RWPE2 (cell line): ENCODE measurements at regions not wholly inside any gene's neighbourhood (a gene's known extent, or its start where the extent isn't known, plus 50 kb on each side); places are given as distances from the start of the nearest gene placed in this dataset.
A peak's percentile ranks its signal among the peaks of the same experiment; 100 is the strongest.

Source experiments
- ATAC-seq: fragments of 200-7000 bp; cut with Tn5 transposase; 3 replicates; pipeline ENCODE4 v1.9.1; 2021; ENCODE audit warnings: low read depth
- DNase-seq: peaks from one replicate; pipeline ENCODE4 v3.0.0-alpha.2; 2020; ENCODE audit warnings: low spot score
- H3K27ac ChIP-seq: fragments of 450-650 bp; 2 replicates; pipeline ENCODE4 v1.5.1; 2017; ENCODE audit warnings: mild to moderate bottlenecking; ENCODE audit not compliant: poor library complexity, severe bottlenecking
- H3K27me3 ChIP-seq: fragments of 250-450 bp; sonication (Bioruptor Pico); 2 replicates; pipeline ENCODE4 v1.5.1; 2021; ENCODE audit warnings: mild to moderate bottlenecking, moderate library complexity; ENCODE audit not compliant: insufficient read depth, poor library complexity, severe bottlenecking
- H3K36me3 ChIP-seq: fragments of 250-450 bp; sonication (Bioruptor Pico); 2 replicates; pipeline ENCODE4 v1.5.1; 2020; ENCODE audit warnings: low read depth, mild to moderate bottlenecking, moderate library complexity
- H3K4me1 ChIP-seq: fragments of 250-450 bp; sonication (Bioruptor Pico); 2 replicates; pipeline ENCODE4 v1.5.1; 2021; ENCODE audit warnings: mild to moderate bottlenecking, moderate library complexity; ENCODE audit not compliant: insufficient read depth, poor library complexity, severe bottlenecking
- H3K4me3 ChIP-seq: fragments of 250-450 bp; sonication (Bioruptor Pico); 2 replicates; pipeline ENCODE4 v1.5.1; 2021; ENCODE audit warnings: mild to moderate bottlenecking, moderate library complexity; ENCODE audit not compliant: severe bottlenecking
- H3K9me3 ChIP-seq: fragments of 250-450 bp; sonication (Bioruptor Pico); 2 replicates; pipeline ENCODE4 v1.5.1; 2021; ENCODE audit warnings: mild to moderate bottlenecking, moderate library complexity; ENCODE audit not compliant: severe bottlenecking
- CTCF ChIP-seq: fragments of 450-650 bp; IDR thresholded peaks from one replicate; pipeline ENCODE4 v1.5.1; 2017; ENCODE audit warnings: mild to moderate bottlenecking, moderate library complexity; ENCODE audit not compliant: poor library complexity, severe bottlenecking

GRCh38 chr6:15735567-15736265 lies 72.9 kb upstream of the DTNBP1 start:
- no peak for TF ChIP-seq CTCF
- Histone ChIP-seq H3K9me3 (no peaks in the 10 kb centered on the region), H3K27me3 (no peaks in the 10 kb centered on the region), H3K4me3 (no peak overlapping the region), H3K27ac (no peak overlapping the region), H3K4me1 (no peaks in the 10 kb centered on the region), H3K36me3 (no peaks in the 10 kb centered on the region)
- DNase-seq, result no peak
- ATAC-seq, result peak; percentile 85

- no peaks in the 10 kb centered on the region for H3K9me3 ChIP-seq
- no peaks in the 10 kb centered on the region for H3K4me1 ChIP-seq
- no peak overlapping the region for H3K4me3 ChIP-seq
- TF ChIP-seq CTCF, result no peak
- no peak for ATAC-seq
- no peak for DNase-seq
- H3K27me3 ChIP-seq, result no peaks in the 10 kb centered on the region
- H3K27ac ChIP-seq, result no peak overlapping the region
- H3K36me3 ChIP-seq, result no peaks in the 10 kb centered on the region
Observed at GRCh38 chr6:15734118-15734897, 71.5 kb upstream of the DTNBP1 start.

GRCh38 chr6:15730922-15731321 lies 68.1 kb upstream of the DTNBP1 start:
- no peak for TF ChIP-seq CTCF
- no peaks in the 10 kb centered on the region for H3K27me3 ChIP-seq
- no peak for ATAC-seq
- H3K4me3 ChIP-seq, result no peak overlapping the region
- DNase-seq, result no peak
- no peaks in the 10 kb centered on the region for H3K4me1 ChIP-seq
- no peaks in the 10 kb centered on the region for H3K36me3 ChIP-seq
- no peak overlapping the region for H3K27ac ChIP-seq
- H3K9me3 ChIP-seq, result no peaks in the 10 kb centered on the region

GRCh38 chr6:15730442-15730841 lies 67.6 kb upstream of the DTNBP1 start:
- Histone ChIP-seq H3K36me3 (no peaks in the 10 kb centered on the region), H3K27ac (no peak overlapping the region), H3K27me3 (no peaks in the 10 kb centered on the region), H3K4me1 (no peaks in the 10 kb centered on the region), H3K9me3 (no peaks in the 10 kb centered on the region), H3K4me3 (no peak overlapping the region)
- DNase-seq, result no peak
- TF ChIP-seq CTCF, result no peak
- no peak for ATAC-seq

DNA sequence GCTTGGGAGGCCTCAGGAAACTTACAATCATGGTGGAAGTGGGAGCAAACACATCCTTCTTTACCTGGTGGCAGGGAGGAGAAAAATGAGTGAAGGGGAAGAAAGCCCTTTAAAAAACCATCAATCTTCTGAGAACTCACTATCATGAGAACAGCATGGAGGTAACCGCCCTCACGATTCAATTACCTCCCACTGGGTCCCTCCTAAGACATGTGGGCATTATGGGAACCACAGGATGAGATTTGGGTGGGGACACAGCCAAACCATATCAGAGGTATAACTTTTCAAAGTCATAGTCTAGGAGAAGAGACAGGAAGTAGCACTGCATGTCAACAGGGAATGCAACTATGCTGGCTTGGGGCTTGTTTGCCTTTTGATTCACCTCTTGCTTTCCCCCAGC lies 59.9 kb upstream of the DTNBP1 start:
- TF ChIP-seq CTCF, result no peak
- ATAC-seq (no peak), DNase-seq (no peak)
- H3K4me1 ChIP-seq, result no peaks in the 10 kb centered on the region
- H3K27ac ChIP-seq, result no peak overlapping the region
- no peaks in the 10 kb centered on the region for H3K9me3 ChIP-seq
- no peaks in the 10 kb centered on the region for H3K36me3 ChIP-seq
- H3K4me3 ChIP-seq, result no peak overlapping the region
- peaks cover 8% of the 10 kb centered on the region for H3K27me3 ChIP-seq
